Uterus (tissue), 2 donors: ENCODE measurements at regions not wholly inside any gene's neighbourhood (a gene's known extent, or its start where the extent isn't known, plus 50 kb on each side); places are given as distances from the start of the nearest gene placed in this dataset.
"Not testable (repeated sequence)": the region's sequence is repeated elsewhere in the genome, so short reads cannot be mapped to it uniquely, and the experiment has no call there.

Source experiments
- POLR2A ChIP-seq, 2 donors: fragments of 450-650 bp; IDR thresholded peaks; one replicate each; pipeline ENCODE4 v1.6.1; 2016; ENCODE audit warnings: antibody characterized with exemption in 2 of 2, mild to moderate bottlenecking in 1 of 2, moderate library complexity in 1 of 2
- TF ChIP-seq, protein P1 (sequence below), 4 experiments: fragments of 200-600 bp in 2 of 4; fragments of 450-650 bp in 2 of 4; sonication (generic) in 2 of 4; IDR thresholded peaks; one replicate each; pipeline ENCODE4 v1.5.1; 2016 to 2019; ENCODE audit warnings: antibody characterized with exemption in 4 of 4, mild to moderate bottlenecking in 2 of 4, moderate library complexity in 1 of 4

DNA sequence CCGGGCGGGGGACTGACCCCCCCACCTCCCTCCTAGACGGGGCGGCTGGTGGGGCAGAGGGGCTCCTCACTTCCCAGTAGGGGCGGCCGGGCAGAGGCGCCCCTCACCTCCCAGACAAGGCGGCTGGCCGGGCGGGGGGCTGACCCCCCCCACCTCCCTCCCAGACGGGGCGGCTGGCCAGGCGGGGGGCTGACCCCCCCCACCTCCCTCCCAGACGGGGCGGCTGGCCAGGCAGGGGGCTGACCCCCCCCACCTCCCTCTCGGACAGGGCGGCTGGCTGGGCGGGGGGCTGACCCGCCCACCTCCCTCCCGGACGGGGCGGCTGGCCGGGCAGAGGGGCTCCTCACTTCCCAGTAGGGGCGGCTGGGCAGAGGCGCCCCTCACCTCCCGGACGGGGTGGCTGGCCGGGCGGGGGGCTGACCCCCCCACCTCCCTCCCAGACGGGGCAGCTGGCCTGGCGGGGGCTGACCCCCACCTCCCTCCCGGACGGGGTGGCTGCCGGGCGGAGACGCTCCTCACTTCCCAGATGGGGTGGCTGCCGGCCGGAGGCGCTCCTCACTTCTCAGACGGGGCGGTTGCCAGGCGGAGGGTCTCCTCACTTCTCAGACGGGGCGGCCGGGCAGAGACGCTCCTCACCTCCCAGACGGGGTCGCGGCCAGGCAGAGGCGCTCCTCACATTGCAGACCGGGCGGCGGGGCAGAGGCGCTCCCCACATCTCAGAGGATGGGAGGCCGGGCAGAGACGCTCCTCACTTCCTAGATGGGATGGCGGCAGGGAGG, 71.4 kb upstream of the LRPPRC start:
- TF ChIP-seq, protein P1, sequence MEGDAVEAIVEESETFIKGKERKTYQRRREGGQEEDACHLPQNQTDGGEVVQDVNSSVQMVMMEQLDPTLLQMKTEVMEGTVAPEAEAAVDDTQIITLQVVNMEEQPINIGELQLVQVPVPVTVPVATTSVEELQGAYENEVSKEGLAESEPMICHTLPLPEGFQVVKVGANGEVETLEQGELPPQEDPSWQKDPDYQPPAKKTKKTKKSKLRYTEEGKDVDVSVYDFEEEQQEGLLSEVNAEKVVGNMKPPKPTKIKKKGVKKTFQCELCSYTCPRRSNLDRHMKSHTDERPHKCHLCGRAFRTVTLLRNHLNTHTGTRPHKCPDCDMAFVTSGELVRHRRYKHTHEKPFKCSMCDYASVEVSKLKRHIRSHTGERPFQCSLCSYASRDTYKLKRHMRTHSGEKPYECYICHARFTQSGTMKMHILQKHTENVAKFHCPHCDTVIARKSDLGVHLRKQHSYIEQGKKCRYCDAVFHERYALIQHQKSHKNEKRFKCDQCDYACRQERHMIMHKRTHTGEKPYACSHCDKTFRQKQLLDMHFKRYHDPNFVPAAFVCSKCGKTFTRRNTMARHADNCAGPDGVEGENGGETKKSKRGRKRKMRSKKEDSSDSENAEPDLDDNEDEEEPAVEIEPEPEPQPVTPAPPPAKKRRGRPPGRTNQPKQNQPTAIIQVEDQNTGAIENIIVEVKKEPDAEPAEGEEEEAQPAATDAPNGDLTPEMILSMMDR (IDR thresholded peaks at IDR 0.05), result not testable (repeated sequence)
- TF ChIP-seq POLR2A (IDR thresholded peaks at IDR 0.05), result not testable (repeated sequence)
